HG03045 (cell line): ENCODE measurements at regions not wholly inside any gene's neighbourhood (a gene's known extent, or its start where the extent isn't known, plus 50 kb on each side); places are given as distances from the start of the nearest gene placed in this dataset.

Experiments
- ATAC-seq: cut with Tn5 transposase; IDR thresholded peaks from one replicate; pipeline ENCODE4 v1.9.1; 2021; ENCODE audit warnings: mild to moderate bottlenecking, moderate library complexity; ENCODE audit not compliant: unreplicated experiment

DNA sequence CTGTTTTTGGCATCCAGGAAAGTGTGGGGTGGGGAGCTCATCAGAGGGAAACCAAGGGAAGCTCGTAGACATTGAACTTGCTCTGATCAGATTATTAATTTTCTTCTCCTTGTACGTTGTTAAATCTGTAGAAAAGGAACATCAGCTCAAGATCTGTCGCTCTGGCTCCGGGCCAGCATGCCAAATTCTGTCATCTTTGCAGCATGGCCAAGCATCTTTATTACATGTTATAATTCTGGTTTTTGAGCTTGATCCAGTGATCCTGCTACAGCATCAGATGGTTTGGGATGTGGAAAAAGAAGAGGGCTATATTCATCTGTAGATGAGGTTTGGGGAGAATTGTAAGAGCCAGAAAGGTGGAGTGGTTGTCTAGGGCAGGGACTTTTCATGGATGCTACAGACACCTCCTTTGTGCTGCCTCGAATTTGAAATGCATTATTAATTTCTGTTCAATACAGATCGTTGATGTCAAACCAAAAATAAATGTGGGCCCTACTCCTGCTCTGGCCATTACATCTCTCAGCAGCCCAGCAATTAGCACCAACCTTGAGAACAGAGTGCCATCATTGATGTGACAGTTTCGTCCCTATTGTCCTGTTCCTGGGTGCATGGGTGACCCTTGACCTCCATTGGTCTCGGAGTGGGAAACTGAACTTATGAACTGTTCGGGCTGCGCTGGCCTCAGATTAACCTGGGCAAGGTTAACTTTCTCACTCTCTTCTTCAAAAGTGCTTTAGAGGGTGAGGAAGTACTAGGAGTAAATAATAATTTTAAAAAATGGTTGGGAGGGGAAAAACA, 250.8 kb downstream of the SOX4 start:
- ATAC-seq, result no peak

GRCh38 chr6:21845018-21845417, 251.5 kb downstream of the SOX4 start:
- ATAC-seq, result no peak

DNA sequence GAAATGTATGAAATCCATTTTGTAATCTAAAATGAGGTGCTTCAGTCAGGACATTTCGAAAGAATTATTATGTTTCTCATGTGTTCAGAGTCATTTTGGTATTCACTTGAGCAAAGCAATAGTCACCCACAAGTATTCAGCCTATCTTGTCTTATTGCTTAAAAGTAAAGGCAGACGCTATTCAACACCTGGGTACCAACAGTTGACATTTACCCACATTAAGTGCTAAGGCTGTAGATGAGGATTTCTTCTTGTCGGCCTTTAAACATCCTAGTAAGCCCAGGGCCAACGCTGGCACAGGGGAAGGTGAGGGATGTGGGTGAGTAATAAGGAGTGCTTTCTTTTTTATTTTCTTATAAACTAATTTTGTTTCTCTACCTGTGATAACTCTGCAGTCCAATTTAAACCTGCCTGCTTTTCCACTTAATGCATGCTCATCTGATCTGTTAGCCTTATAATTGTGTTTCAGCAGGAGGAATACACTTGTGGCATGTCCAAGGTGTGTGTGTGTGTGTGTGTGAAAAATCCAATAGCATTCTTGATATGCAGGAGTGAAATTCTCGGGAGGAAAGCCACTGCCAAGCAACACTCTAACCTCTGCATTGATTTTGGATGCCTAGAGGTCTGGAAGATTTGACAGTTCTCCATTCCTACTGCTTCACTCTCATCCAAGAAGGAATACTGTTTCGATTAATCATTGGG, 252.0 kb downstream of the SOX4 start:
- ATAC-seq, result no peak

GRCh38 chr6:21846541-21847451, 253.2 kb downstream of the SOX4 start:
- no peak for ATAC-seq

GRCh38 chr6:21847711-21848480, 254.3 kb downstream of the SOX4 start:
- ATAC-seq, result no peak

- ATAC-seq, result no peak
Observed at GRCh38 chr6:21850691-21851090, 257.1 kb downstream of the SOX4 start.

GRCh38 chr6:21855811-21856455, 262.4 kb downstream of the SOX4 start:
- no peak for ATAC-seq

- ATAC-seq, result no peak
Observed at GRCh38 chr6:21856456-21856825, 262.9 kb downstream of the SOX4 start.

DNA sequence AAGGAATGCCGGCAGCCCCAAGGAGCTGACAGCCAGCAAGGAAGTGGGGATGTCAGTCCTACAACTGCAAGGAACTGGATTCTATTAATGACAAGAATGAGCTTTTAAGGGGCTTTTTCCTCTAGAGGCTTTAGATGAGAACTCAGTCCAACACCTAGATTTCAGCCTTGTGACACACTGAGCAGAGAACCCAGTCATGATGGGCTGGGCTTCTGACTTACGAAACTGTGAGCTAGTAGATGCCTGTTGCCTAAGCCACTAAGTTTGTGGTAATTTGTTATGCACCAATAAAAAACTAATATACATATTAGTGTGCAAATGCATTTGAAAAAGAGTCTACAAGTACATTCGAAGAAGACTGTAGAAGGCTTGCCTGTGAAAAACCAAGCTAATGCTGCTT, 263.3 kb downstream of the SOX4 start:
- ATAC-seq, result no peak

GRCh38 chr6:21858076-21858475, 264.5 kb downstream of the SOX4 start:
- ATAC-seq, result no peak

DNA sequence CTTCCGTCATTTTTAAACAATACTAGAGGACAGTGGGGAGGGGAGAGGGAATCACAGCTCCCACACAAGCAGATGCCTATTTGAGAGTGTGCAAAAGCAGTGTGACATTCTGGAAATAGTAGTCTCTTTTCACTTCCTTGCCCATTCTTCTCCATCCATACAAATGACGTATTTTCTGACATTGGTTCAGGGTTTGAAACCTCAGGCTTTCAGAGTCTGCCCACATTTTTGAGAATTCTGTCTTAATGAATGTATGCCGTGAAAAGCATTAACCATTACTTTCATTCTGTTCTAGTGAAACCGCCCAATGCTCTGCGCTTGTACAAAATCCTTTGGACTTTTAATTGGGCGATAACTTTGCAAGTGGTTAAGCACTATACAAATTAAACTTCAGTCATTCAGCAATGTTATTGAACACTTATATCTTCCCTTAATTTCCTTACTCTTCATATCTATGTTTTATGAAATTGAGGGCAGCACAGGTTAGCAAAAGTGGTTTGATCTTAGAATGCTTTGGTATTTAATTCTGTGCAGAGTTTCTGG, 265.7 kb downstream of the SOX4 start:
- ATAC-seq, result no peak

DNA sequence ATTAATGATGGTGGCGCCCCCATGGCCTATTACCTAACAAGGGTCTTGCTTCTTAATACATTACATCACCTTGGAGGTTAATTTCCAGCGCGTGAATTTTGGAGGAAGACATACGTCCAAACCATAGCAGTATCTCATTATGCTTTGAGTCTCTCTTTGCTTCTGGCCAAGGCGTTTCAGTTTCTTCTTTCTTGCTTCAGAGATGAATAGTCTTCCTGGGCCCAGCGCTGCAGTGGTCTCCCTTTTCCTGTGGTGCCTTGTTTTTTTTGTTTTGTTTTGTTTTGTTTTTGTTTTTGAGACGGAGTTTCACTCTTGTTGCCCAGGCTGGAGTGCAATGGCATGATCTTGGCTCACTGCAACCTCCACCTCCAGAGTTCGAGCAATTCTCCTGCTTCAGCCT, 268.4 kb downstream of the SOX4 start:
- no peak for ATAC-seq

GRCh38 chr6:21864206-21864605, 270.7 kb downstream of the SOX4 start:
- no peak for ATAC-seq

GRCh38 chr6:21868226-21868625, 274.7 kb downstream of the SOX4 start:
- ATAC-seq, result no peak

GRCh38 chr6:21869085-21869771, 275.7 kb downstream of the SOX4 start:
- no peak for ATAC-seq

DNA sequence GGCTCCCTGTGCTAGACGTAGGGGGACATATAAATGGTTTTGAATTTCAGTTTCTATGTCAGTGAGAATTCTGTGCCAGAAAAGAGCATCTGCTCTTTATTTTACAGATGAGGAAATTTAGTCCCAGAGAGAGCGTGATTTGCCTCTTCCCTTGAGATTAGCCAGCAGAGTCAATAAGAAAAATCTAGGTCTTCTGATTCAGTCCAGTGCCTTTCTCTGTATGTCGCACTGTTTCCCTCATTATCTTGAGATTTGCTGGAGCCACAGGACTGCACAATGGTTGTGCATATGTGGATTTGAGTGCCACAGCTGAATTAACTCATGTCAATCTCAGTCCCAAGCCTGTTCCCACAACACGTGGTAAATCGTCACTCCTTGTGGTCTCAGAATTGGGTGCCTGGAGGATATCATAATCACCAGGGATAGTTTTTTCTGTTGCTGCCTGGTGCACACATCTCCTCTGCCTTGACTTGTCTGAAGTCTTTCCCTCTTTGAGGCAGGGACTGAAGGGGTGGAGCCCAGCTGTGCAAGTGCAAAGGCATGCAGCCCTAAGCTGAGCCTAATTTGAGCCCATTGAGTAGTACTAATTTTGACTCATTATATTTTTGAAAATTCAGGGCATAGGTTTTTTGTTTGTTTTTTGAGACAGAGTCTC, 276.7 kb downstream of the SOX4 start:
- ATAC-seq, result no peak

GRCh38 chr6:21871831-21872230, 278.3 kb downstream of the SOX4 start:
- no peak for ATAC-seq

DNA sequence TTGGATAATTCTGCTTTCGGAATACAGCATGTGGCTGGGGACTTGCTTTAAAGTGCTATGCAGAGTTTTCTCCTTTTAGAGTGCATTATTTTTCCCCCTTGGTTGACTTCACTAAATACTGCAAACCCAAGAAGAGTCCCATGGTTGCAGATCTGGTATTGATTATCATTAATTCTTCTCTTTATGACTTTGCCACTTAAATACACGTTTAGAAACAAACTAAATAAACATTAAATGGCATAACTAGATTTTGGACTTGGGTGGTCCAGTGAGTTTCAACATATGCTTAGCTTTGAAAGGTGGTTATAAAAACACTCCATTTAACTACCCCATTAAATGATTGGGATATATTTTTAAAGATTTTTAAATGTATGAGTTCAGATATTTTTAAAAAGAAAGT, 279.2 kb downstream of the SOX4 start:
- ATAC-seq, result no peak

GRCh38 chr6:21873562-21873961, 280.0 kb downstream of the SOX4 start:
- no peak for ATAC-seq
